ENCODE measurements at regions not wholly inside any gene's neighbourhood (a gene's known extent, or its start where the extent isn't known, plus 50 kb on each side); places are given as distances from the start of the nearest gene placed in this dataset.
A peak's percentile ranks its signal among the peaks of the same experiment; 100 is the strongest.

DNA sequence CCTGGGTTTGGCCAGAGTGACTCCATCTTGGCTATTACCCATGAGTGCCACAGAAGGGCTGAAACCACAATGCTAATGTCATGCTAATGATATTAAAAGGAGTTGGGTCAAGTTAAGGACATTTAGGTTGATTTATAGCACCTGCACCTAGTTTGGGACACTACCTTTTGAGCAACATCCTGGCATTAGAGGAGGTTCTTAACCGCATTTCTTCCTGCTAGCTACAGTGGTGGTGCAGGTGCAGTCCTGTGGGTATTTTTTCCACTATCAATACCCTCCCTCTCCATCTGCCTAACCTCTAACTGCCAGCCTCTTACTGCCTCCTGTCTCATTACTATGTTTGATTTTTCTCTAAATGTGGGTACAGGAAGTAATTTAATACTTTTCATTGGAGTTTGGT, 1276.1 kb downstream of the FSTL5 start:
- H3K36me3 Mint-ChIP-seq = no peaks in the 10 kb centered on the region
- H3K27me3 Mint-ChIP-seq = no peaks in the 10 kb centered on the region
- no peak overlapping the region for H3K4me3 Mint-ChIP-seq
- no peak overlapping the region for H3K27ac Mint-ChIP-seq
- H3K4me1 Mint-ChIP-seq = no peaks in the 10 kb centered on the region
- peaks cover 0 to 4% (median 3%) of the 10 kb centered on the region in 3 donors for H3K9me3 Mint-ChIP-seq

DNA sequence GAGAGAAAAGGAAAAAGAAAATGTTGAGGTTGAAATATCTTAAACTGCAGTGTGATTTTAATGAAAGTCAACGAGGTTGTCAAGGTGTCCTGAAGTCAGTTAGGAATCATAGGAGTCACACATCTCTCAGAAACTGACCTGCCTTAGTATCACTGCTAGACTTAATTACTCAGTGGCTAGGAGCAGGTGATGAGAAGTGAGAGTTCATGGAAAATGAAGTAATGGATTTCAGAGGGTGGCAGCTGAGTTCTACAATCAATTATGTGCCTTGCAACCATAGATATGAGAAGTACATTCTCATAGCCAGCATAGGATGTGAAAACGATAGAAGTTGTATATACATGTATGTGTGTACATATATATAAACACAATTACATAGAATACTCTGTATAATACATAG, 1269.7 kb downstream of the FSTL5 start:
- Mint-ChIP-seq H3K4me3 (no peak overlapping the region), H3K27ac (no peak overlapping the region), H3K4me1 (no peaks in the 10 kb centered on the region), H3K9me3 (peaks cover 0 to 8% (median 7%) of the 10 kb centered on the region in 3 donors), H3K27me3 (no peaks in the 10 kb centered on the region), H3K36me3 (no peaks in the 10 kb centered on the region)

DNA sequence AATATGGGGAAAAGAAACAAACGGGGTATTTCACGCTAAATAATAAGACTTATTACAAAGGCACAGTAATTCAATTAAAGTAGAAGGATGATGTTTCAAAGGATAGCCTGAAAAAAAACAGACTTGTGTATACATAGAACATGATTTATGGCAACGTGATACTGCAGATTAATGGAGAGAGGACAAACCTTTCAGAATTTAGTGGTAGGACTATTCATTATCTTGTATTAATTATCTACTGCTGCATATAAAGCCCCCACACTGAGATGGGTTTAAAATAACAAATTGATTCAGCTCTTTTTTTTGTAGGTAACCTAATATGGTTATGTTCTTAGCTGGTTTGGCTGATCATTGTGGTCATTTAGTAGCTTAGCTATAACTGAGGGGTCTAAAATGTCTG, 1269.0 kb downstream of the FSTL5 start:
- Mint-ChIP-seq H3K27me3 (no peaks in the 10 kb centered on the region), H3K27ac (no peak overlapping the region), H3K36me3 (no peaks in the 10 kb centered on the region), H3K9me3 (peaks cover 0 to 8% (median 7%) of the 10 kb centered on the region in 3 donors), H3K4me3 (peak overlapping the region in 1 of 4 donors; percentile 5), H3K4me1 (no peaks in the 10 kb centered on the region)

DNA sequence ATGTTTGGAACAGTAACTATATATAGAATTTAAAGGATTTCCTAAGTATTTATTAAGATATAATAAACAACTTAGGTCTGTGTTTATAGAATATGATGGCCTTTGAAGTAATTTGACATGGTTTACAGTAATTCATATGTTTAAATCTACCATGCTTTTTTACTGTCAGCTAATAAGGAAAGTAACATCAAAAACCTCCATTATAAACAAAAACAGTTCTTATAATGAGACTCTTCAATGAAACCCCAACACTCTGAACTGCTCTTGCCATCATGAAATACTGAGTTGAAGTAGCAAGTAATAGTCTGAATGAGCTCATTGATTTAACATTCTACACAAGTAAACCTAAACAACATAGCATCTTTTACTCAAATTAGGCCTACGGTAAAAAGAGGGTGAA, 1236.5 kb downstream of the FSTL5 start:
- no peaks in the 10 kb centered on the region for H3K4me1 Mint-ChIP-seq
- H3K9me3 Mint-ChIP-seq = peaks cover 0 to 15% (median 7%) of the 10 kb centered on the region in 3 donors
- no peak overlapping the region for H3K27ac Mint-ChIP-seq
- no peaks in the 10 kb centered on the region for H3K27me3 Mint-ChIP-seq
- no peaks in the 10 kb centered on the region for H3K36me3 Mint-ChIP-seq
- H3K4me3 Mint-ChIP-seq = no peak overlapping the region

DNA sequence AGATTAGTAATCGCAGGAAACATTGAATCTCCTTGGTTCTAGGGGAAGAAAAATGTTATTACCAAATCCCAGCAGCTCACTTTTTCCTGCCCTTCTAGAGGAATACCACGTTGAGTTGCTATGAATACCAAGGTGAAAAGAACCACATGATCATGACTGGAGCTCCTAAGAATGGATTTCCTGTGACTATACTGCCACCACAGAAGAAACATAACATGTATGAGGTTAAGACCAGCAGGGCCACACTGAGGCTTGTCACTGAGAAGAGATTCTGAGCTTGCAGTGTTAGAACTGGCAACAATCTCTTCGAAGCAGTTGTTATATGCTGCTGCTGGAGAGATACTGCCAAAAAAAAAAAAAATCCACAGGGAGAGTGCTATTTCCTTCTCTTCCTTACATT, 1235.3 kb downstream of the FSTL5 start:
- Mint-ChIP-seq H3K27ac (no peak overlapping the region), H3K36me3 (no peaks in the 10 kb centered on the region), H3K4me1 (no peaks in the 10 kb centered on the region), H3K4me3 (no peak overlapping the region), H3K27me3 (no peaks in the 10 kb centered on the region), H3K9me3 (peaks cover 0 to 15% (median 6%) of the 10 kb centered on the region in 3 donors)

DNA sequence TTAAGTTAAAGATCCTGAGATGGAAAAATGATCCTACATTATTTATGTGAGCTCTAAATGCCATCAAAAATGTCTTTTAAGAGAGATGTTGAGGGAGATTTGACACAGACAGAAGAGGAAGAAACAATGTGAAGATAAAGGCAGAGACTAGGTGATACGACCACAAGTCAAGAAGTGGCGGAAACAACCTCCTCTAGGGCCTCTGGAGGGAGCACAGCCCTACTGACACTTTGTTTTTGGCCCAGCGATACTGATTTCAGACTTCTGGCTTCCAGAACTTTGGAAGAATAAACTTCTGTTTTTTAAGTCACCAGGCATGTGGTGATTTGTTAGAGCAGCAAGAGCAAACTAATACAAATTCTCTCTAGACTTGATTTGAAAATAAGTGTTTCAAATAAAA, 1216.1 kb downstream of the FSTL5 start:
- Mint-ChIP-seq H3K36me3 (no peaks in the 10 kb centered on the region), H3K27me3 (no peaks in the 10 kb centered on the region), H3K9me3 (peaks cover 0 to 7% (median 4%) of the 10 kb centered on the region in 3 donors), H3K27ac (no peak overlapping the region), H3K4me1 (no peaks in the 10 kb centered on the region), H3K4me3 (no peak overlapping the region)

DNA sequence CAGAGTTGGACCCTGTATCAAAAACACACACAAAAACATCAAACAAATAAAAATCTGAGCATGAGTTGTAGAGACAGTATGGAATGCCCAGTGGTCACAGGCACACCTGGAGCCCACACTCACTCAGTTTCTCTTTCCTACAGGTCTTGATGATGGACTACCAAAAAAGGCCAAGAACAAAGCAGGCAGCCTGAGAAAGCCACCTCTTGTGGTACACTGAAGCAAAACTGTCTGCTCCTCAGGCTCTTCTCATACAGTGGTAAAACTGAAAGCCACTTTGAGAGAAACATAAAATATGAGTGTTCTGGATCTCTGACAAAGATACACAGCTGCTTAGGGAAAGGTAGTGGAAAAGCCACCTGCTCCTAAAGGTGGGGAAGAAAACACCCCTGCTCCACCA, 1206.9 kb downstream of the FSTL5 start:
- H3K27ac Mint-ChIP-seq = no peak overlapping the region
- H3K27me3 Mint-ChIP-seq = no peaks in the 10 kb centered on the region
- peaks cover 0 to 3% (median 2%) of the 10 kb centered on the region in 3 donors for H3K9me3 Mint-ChIP-seq
- no peaks in the 10 kb centered on the region for H3K4me1 Mint-ChIP-seq
- H3K36me3 Mint-ChIP-seq = no peaks in the 10 kb centered on the region
- H3K4me3 Mint-ChIP-seq = no peak overlapping the region

DNA sequence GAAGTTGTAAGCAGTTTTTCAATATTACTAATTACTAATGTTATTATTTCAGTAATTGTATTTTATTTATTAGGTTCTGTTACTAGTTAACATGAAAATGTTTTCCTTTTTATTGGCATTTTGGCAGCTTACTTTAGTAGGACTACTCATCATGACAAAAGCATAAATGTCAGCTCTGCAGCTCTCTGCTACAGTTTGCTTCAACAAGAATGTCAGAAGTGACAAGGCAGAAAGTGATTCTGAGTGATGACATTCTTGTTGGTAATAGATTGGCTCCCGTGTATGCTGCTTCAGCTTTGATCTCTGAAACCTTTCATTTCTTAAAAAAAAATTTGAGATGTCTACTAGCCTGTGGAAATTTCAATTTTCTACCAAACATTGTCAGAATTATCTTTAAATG, 1193.9 kb downstream of the FSTL5 start:
- Mint-ChIP-seq H3K27me3 (no peaks in the 10 kb centered on the region), H3K4me3 (no peak overlapping the region), H3K4me1 (no peaks in the 10 kb centered on the region), H3K27ac (no peak overlapping the region), H3K9me3 (peaks cover 0 to 2% (median 0%) of the 10 kb centered on the region in 3 donors), H3K36me3 (no peaks in the 10 kb centered on the region)

DNA sequence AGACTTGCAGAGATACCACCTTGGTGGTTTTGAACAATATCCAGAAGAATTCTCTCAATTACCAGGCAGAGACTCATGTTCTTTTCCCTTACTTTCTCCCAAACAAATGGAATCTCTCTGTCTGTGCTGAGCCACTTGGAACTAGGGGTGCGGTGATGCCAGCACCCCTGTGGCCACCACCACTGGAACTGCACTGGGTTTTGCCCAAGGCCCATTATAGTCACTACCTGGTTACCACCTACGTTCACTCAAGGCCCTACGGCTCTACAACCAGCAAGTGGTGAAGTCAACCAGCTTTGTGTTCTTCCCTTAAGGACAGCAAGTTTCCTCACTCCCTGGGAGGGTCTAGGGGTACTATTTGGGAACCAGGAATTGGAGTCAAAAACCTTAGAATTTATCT, 1183.7 kb downstream of the FSTL5 start:
- H3K4me3 Mint-ChIP-seq = no peak overlapping the region
- peaks cover 0 to 2% (median 0%) of the 10 kb centered on the region in 3 donors for H3K4me1 Mint-ChIP-seq
- peaks cover 1 to 14% (median 7%) of the 10 kb centered on the region in 3 donors for H3K9me3 Mint-ChIP-seq
- H3K36me3 Mint-ChIP-seq = peaks cover 1% of the 10 kb centered on the region
- H3K27ac Mint-ChIP-seq = no peak overlapping the region
- H3K27me3 Mint-ChIP-seq = no peaks in the 10 kb centered on the region

DNA sequence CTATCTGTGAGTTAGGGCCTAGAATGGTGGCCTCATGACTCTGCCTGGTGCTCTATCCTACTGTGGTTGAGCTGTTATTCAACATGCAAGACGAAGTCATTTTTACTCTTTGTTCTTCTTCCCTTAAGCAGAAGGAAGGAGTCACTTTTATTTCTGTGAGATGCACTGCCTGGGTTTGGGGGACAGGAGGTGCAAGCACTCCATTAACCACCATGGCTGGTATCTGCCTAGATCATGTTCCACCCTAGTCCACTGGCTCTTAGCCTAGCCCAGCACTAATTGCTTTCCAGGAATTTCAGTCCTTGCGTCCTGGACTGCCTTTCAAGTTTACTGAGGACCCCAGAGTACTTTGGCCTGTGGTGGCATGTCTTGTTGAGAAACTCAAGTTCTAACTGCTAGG, 1182.7 kb downstream of the FSTL5 start:
- Mint-ChIP-seq H3K4me1 (peaks cover 0 to 2% (median 0%) of the 10 kb centered on the region in 3 donors), H3K9me3 (peaks cover 1 to 10% (median 7%) of the 10 kb centered on the region in 3 donors), H3K36me3 (peaks cover 1% of the 10 kb centered on the region), H3K27ac (no peak overlapping the region), H3K4me3 (no peak overlapping the region), H3K27me3 (no peaks in the 10 kb centered on the region)

DNA sequence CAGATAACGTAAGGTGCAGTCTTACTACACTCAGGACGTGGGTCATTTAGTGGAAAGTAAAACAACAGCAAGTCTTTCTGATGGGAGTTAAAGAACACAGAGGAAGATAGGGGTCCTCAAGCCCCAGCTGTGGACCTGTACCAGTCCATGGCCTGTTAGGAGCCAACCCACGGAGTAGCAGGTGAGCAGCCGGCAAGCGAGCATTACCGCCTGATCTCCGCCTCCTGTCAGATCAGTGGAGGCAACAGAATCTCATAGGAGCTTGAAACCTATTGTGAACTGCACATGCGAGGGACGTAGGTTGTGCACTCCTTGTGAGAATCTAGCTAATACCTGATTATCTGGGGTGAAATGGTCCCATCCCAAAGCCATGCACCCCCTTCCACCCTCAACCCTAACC, 1180.8 kb downstream of the FSTL5 start:
- Mint-ChIP-seq H3K36me3 (peaks cover 1% of the 10 kb centered on the region), H3K27me3 (no peaks in the 10 kb centered on the region), H3K9me3 (peaks cover 1 to 7% (median 7%) of the 10 kb centered on the region in 3 donors), H3K27ac (no peak overlapping the region), H3K4me3 (no peak overlapping the region), H3K4me1 (peaks cover 0 to 2% (median 0%) of the 10 kb centered on the region in 3 donors)

DNA sequence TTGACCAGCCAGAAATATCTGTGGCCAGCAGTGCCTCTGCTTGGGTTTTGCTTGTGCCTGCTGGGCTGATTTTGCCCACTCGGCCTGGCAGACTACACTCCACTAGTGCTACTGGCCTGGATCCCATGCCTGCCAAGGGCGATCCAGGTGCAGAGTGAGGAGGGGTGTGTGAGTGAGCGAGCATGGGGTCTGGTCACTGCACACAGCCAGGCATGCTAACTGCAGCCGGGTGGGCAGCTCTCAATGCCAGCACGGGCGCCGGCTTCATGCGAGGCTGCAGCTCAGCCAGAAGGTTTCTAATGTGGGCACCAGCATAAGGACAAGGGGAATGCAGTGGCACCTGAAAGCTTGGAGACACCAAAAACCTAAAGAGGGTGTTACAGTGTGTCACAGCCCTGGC, 1161.4 kb downstream of the FSTL5 start:
- Mint-ChIP-seq H3K36me3 (no peaks in the 10 kb centered on the region), H3K4me3 (no peak overlapping the region), H3K27ac (no peak overlapping the region), H3K27me3 (no peaks in the 10 kb centered on the region), H3K4me1 (no peaks in the 10 kb centered on the region), H3K9me3 (peaks cover 0 to 7% (median 1%) of the 10 kb centered on the region in 3 donors)

DNA sequence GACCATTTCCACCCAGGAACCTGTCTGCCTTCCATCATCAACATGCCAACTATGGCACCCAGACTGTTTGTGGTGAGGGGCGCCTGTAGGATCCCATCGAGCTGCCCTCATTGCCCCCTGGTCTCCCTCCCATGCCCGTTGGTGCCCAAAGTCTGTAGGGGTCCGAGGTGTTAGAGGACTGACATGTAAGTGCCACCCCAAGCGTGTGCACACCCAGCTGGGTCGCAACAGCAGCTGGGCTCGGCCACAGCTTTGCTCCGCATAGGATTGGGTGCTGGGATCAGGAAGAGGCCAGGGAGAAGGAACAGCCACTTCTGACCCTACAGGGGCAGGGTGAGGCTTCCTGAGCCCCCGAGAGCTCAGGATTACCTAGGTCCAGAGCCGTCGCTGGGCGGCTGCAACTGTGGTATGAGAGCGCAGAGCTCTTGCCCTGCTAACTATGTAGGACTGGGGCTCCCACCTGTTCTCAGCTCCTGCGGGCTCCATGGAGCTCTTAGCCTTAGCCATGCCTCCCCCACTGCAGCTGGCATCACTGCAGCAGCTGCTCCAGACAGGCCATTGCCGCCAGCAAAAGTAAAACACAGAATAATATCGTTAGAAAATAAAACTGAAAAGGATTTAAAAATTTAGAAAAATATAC, 1160.3 kb downstream of the FSTL5 start:
- Mint-ChIP-seq H3K27ac (no peak overlapping the region), H3K4me1 (no peaks in the 10 kb centered on the region), H3K27me3 (no peaks in the 10 kb centered on the region), H3K4me3 (no peak overlapping the region), H3K36me3 (no peaks in the 10 kb centered on the region), H3K9me3 (peaks cover 0 to 7% (median 4%) of the 10 kb centered on the region in 3 donors)

DNA sequence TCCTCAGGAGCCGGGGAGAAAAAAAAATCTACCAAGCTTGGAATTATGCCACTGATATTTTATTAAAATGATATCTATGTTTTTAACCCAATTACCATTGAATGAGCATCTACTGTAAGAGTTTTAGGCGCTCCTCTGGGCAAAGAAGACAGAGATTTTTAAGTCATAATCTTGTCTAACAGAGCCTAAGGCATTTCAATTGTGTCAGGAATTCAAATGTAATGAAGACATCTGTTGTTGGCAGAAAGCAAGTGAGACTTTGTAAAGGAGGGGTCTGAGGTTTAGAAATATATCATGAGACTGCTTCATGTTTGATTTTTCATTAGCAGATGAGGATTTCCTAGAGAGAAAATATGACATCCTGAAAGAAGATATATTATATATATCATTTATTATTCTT, 1158.1 kb downstream of the FSTL5 start:
- H3K27ac Mint-ChIP-seq = no peak overlapping the region
- H3K27me3 Mint-ChIP-seq = no peaks in the 10 kb centered on the region
- no peak overlapping the region for H3K4me3 Mint-ChIP-seq
- H3K36me3 Mint-ChIP-seq = no peaks in the 10 kb centered on the region
- peaks cover 4 to 10% (median 6%) of the 10 kb centered on the region in 3 donors for H3K9me3 Mint-ChIP-seq
- H3K4me1 Mint-ChIP-seq = no peaks in the 10 kb centered on the region

DNA sequence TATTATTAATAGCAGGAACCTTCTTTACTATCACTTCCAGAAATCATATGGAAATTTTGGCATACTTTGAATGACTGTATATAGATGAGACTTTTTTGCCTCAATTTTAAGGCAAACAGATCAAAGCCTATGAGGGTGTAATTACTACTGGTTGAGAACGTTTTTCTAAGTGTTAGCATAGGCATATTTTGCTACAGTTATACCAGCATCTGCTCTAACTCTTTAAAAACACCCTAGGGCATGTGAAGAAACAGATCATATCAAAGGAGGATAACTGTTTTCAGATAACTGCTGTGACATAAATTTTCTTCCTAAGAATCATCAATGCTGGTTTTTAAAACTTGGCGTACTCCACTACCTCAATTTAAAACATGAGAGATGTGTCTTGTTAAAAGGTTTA, 1155.3 kb downstream of the FSTL5 start:
- Mint-ChIP-seq H3K4me3 (no peak overlapping the region), H3K36me3 (no peaks in the 10 kb centered on the region), H3K4me1 (no peaks in the 10 kb centered on the region), H3K27ac (no peak overlapping the region), H3K9me3 (peaks cover 4 to 7% (median 7%) of the 10 kb centered on the region in 3 donors), H3K27me3 (no peaks in the 10 kb centered on the region)

DNA sequence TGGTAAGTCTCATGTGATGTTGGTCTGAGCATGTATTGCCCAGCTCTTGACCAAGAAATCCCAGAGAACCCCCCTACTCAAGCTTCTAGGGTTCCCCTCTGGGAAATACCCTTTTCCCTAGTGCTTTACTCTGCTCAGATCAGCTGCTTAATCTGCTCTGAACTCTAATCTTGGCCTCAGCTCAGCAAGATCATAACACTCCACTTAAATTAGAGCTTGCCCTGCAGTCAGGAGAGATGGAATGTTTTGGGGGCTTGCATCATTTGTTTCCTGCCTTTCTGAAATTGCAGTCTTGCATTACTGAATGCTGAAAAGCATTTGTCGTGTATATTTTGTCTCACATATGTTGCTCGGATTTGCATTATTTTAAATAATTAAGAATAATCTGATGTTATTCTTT, 1153.6 kb downstream of the FSTL5 start:
- no peak overlapping the region for H3K4me3 Mint-ChIP-seq
- no peaks in the 10 kb centered on the region for H3K36me3 Mint-ChIP-seq
- H3K9me3 Mint-ChIP-seq = peaks cover 5 to 11% (median 7%) of the 10 kb centered on the region in 3 donors
- no peaks in the 10 kb centered on the region for H3K4me1 Mint-ChIP-seq
- H3K27me3 Mint-ChIP-seq = no peaks in the 10 kb centered on the region
- no peak overlapping the region for H3K27ac Mint-ChIP-seq

Measured in IgD-negative memory B cell (primary cell).